ENCODE measurements at regions not wholly inside any gene's neighbourhood (a gene's known extent, or its start where the extent isn't known, plus 50 kb on each side); places are given as distances from the start of the nearest gene placed in this dataset.

GRCh38 chr6:69570106-69570505, 226.7 kb downstream of the LMBRD1 start:
- no peak for TF ChIP-seq CTCF (IDR thresholded peaks at IDR 0.05)
- TF ChIP-seq ZFX (IDR thresholded peaks at IDR 0.05; ENCODE audit: borderline replicate concordance), result no peak

All from 22Rv1 (cell line).